ENCODE measurements at regions not wholly inside any gene's neighbourhood (a gene's known extent, or its start where the extent isn't known, plus 50 kb on each side); places are given as distances from the start of the nearest gene placed in this dataset.

DNA sequence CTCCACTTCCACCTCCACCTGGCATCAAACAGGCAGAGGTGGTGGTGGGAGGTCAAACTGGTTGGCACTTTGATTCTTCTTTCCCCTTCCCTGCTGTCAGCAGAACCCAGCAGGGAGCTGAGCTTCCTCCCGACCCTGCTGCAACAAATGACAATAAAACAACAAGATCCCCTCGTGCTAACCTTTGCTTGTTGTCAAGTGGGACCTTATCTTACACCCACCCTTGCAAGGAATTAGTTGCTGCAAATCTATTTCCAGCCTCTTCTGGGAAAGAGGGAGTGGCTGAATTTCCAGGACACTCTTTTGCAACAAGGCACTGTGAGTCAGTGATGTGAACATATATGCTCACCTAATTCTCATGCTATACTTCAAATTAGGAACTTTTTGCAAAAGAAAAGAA is 655.1 kb downstream of the DSC3 start:
- H3K4me3 Mint-ChIP-seq: no peak overlapping the region
- no peaks in the 10 kb centered on the region for H3K36me3 Mint-ChIP-seq
- no peaks in the 10 kb centered on the region for H3K4me1 Mint-ChIP-seq
- DNase-seq: no peak
- H3K27me3 Mint-ChIP-seq (ENCODE audit: low read depth in 3 of 3): no peaks in the 10 kb centered on the region
- peaks cover 8 to 38% (median 18%) of the 10 kb centered on the region in 6 donors for H3K9me3 Mint-ChIP-seq
- no peak overlapping the region for H3K27ac Mint-ChIP-seq

DNA sequence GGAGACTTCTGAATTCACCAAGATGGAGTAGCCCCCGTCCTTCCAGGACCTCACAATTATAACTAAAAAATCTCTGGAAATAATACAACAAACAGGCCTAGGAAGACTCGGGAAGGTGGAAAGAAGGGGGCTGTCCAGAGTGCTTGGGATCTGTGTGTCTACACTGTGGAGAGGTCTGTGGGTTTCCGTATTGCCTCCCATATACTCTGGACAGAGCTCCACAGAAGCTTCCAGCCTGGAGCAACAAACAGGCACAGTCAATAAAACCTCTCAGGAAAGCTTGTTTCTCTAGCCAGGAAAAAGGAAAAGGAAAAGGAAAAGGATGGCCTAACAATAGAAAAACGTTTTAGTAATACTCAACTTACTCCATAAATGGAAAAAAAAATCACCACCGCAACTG is 655.9 kb downstream of the DSC3 start:
- Mint-ChIP-seq H3K4me1 (no peaks in the 10 kb centered on the region), H3K27ac (no peak overlapping the region), H3K9me3 (peaks cover 8 to 45% (median 19%) of the 10 kb centered on the region in 6 donors), H3K36me3 (no peaks in the 10 kb centered on the region), H3K27me3 (ENCODE audit: low read depth in 3 of 3) (no peaks in the 10 kb centered on the region), H3K4me3 (no peak overlapping the region)
- DNase-seq: no peak

DNA sequence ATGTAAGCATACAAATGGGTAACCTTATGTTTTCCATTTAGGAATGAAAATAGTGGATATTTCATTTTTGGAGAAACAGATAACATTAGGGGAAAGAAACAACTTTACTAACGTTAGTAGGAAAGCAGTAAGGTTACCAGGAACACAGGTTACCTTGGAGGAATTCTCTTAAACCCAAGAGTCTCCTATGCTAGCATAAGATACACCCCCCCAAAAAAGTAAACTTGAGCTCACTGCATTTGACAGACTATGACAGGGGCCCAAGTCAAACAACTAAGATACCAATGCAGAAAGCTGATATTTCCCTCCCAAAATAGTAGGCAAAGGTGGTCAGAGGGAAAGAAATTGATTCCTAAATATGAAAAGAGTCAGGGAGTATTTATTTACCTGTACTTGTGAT is 656.9 kb downstream of the DSC3 start:
- no peaks in the 10 kb centered on the region for H3K36me3 Mint-ChIP-seq
- no peaks in the 10 kb centered on the region for H3K27me3 Mint-ChIP-seq (ENCODE audit: low read depth in 3 of 3)
- DNase-seq: no peak
- H3K4me1 Mint-ChIP-seq: no peaks in the 10 kb centered on the region
- no peak overlapping the region for H3K4me3 Mint-ChIP-seq
- H3K9me3 Mint-ChIP-seq: peaks cover 10 to 52% (median 19%) of the 10 kb centered on the region in 6 donors
- H3K27ac Mint-ChIP-seq: no peak overlapping the region

DNA sequence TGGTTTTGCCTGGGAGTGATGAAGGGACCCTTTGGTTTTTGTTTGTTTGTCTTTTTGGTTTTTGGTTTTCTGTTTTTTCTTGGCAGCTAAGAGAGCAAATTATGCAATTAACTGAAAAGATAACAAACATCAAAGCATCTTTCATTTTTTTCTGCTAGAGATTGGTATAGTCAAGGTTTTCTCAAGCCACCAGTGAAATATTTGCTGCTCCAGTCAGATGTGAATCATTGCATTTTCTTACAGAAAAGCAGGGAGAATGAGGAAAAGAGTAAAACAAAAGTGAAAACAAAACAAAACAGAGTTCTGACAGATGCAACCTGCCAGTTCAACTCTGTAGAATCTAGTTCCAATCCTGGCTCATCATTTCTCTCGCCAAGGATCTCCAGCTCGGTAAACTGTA is 660.7 kb downstream of the DSC3 start:
- Mint-ChIP-seq H3K9me3 (peaks cover 9 to 56% (median 20%) of the 10 kb centered on the region in 6 donors), H3K27ac (no peak overlapping the region), H3K4me1 (no peaks in the 10 kb centered on the region), H3K27me3 (ENCODE audit: low read depth in 3 of 3) (peaks cover 0 to 2% (median 0%) of the 10 kb centered on the region in 3 donors), H3K4me3 (no peak overlapping the region), H3K36me3 (no peaks in the 10 kb centered on the region)
- DNase-seq: no peak

DNA sequence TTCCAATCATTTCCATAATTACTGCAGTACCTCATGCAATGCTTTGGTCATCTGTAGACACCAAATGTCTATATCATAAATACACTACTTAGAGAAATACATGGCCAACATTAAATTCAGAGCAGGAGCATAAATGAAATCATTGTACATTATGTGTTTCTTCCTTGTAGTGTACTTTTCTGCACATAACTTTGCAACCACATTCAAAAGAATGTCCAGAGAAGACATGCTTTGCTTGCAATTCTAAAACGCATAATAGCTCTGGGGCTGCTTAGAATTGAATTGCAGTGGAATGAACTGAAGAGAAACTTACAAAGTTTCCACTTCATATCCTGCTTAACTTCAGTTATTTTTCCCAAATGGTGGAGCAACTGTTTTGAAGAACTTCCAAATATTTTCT is 664.4 kb downstream of the DSC3 start:
- no peak for DNase-seq
- no peak overlapping the region for H3K4me3 Mint-ChIP-seq
- H3K27me3 Mint-ChIP-seq (ENCODE audit: low read depth in 3 of 3): peaks cover 0 to 2% (median 0%) of the 10 kb centered on the region in 3 donors
- H3K4me1 Mint-ChIP-seq: no peaks in the 10 kb centered on the region
- peaks cover 8 to 49% (median 15%) of the 10 kb centered on the region in 6 donors for H3K9me3 Mint-ChIP-seq
- H3K36me3 Mint-ChIP-seq: no peaks in the 10 kb centered on the region
- no peak overlapping the region for H3K27ac Mint-ChIP-seq

DNA sequence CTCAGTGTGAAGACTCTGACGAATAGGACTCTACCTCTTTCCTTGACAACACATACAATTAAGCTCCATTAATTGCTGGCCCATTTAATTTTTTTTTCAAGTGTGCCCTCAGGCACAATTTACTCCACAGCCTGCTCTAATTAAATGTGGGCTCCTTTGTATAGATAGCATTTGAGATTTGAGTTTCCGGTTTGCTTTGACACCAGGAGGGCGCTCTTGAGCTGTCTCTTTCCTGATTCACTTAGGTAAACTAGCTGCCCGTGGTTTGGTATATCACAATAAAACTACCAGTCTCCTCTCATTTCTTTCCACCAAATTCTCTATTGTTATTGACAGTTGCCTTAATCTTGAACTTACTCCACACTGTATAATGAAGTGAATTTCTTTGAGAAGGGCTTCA is 666.0 kb downstream of the DSC3 start:
- no peaks in the 10 kb centered on the region for H3K36me3 Mint-ChIP-seq

DNA sequence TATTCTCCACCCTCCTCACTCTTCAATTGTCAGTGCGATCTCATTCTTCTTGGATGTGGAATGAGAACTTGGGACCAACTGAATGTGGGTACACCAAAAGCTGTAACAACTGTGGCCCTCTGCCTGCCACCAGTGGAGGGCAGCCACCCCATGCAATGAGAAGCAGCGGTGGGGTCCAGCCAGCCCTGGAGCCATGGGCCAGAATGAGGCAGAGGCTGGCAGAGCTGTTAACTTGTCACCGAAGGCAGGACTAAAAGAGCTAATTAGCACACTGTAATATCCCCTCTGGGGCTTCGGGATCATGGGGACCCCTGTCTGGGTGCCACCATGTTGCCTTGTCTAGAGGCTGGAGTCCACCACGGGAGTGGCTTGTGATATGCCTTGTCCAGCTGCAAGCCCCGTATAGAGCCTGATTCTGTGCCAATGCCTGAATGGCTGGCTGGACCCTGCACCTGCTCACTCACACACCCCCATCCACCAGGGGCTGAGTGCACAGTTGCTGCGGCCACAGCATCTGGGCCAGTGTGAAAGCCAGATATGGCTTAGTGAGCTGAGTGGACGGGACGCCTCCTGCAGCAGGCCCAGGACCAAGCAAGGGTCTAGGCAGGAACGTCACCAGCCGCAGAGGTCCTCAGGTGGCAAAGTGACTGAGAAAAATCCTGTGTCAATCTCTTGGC is 680.5 kb downstream of the DSC3 start:
- H3K27me3 Mint-ChIP-seq (ENCODE audit: low read depth in 3 of 3): peaks cover 0 to 2% (median 2%) of the 10 kb centered on the region in 3 donors
- H3K4me3 Mint-ChIP-seq: no peak overlapping the region
- DNase-seq: no peak
- H3K36me3 Mint-ChIP-seq: no peaks in the 10 kb centered on the region
- peaks cover 0 to 27% (median 5%) of the 10 kb centered on the region in 6 donors for H3K9me3 Mint-ChIP-seq
- H3K27ac Mint-ChIP-seq: no peak overlapping the region
- H3K4me1 Mint-ChIP-seq: no peaks in the 10 kb centered on the region

More for the DNA sequence above, 666.0 kb downstream of the DSC3 start:
- peaks cover 6 to 36% (median 12%) of the 10 kb centered on the region in 6 donors for H3K9me3 Mint-ChIP-seq
- H3K27ac Mint-ChIP-seq: no peak overlapping the region
- no peaks in the 10 kb centered on the region for H3K4me1 Mint-ChIP-seq
- DNase-seq: no peak
- peaks cover 0 to 2% (median under 1%) of the 10 kb centered on the region in 3 donors for H3K27me3 Mint-ChIP-seq (ENCODE audit: low read depth in 3 of 3)
- H3K4me3 Mint-ChIP-seq: no peak overlapping the region

DNA sequence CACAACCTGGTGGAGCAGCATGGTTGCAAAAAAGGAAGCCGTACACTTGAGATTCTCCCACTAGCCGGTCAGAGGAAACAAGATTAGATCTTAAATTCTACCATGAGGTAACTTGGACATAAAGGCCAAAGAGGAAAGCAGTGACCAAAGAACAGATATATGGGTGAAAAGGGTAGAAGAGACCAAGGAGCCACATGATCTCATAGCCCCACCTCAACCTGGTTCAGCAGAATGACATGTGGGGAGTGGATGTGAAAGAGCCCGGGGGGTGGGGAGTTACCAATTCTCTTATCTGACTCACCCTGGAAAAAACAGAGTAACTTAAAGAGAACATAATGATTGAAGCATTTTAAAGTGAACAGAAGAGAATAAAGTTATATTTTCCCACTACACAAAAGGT is 683.0 kb downstream of the DSC3 start:
- Mint-ChIP-seq H3K4me3 (no peak overlapping the region), H3K9me3 (peaks cover 0 to 18% (median 5%) of the 10 kb centered on the region in 6 donors), H3K27ac (no peak overlapping the region), H3K27me3 (ENCODE audit: low read depth in 3 of 3) (peaks cover 0 to 2% (median 2%) of the 10 kb centered on the region in 3 donors), H3K36me3 (no peaks in the 10 kb centered on the region), H3K4me1 (no peaks in the 10 kb centered on the region)
- no peak for DNase-seq

DNA sequence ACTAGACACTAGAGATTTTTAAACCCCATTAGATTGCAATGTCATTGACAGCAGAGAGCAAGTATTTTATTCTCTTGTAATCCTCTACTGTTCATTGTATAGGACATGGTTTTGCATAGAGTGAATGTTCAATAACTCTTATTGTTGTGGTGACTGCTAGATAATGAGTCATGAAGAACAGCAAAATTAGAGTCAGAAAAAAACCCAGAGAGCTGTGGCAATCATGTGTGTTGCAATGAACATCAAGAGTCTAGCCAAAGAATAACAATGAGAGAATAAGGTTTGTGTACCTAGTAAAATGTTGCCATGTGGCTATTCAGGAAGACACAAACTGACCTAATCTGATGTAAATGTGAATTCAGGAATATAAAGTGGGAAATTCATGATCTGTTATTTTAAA is 684.0 kb downstream of the DSC3 start:
- DNase-seq: no peak
- H3K4me3 Mint-ChIP-seq: no peak overlapping the region
- peaks cover 0 to 10% (median 5%) of the 10 kb centered on the region in 6 donors for H3K9me3 Mint-ChIP-seq
- peaks cover 0 to 2% (median under 1%) of the 10 kb centered on the region in 3 donors for H3K27me3 Mint-ChIP-seq (ENCODE audit: low read depth in 3 of 3)
- H3K4me1 Mint-ChIP-seq: no peaks in the 10 kb centered on the region
- no peaks in the 10 kb centered on the region for H3K36me3 Mint-ChIP-seq
- no peak overlapping the region for H3K27ac Mint-ChIP-seq

DNA sequence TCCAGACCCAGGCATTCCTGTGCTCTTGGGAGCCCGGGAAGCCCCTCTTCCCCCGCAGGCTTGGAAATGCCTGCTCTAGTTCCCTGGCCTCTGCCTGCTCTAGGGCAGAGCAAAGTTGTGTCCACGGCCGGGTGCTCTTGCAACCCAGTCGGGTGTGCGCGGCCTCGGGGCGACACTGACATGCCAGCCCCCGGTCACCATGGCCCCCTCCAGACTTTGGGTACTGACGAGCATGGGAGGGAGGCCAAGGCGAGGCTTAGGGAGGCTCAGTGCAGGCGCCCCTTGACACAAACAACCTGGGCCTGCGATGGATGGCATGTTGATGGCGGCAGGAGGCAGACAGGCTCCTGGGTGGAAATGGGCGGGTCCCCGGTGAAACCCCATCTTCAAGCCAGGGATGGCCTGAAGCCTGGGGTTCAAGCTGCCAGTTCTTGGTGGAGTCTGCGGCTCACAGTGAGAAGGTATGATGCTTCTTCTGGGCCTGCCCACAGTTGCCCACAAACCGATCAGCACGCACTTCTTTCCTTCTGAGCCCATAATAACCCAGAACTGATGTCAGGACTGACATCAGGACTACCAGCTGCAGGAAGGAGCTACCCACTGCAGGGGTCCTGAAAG is 689.9 kb downstream of the DSC3 start:
- Mint-ChIP-seq H3K27me3 (ENCODE audit: low read depth in 3 of 3) (peaks cover 0 to 4% (median 0%) of the 10 kb centered on the region in 3 donors), H3K4me3 (no peak overlapping the region), H3K9me3 (peaks cover 2 to 17% (median 9%) of the 10 kb centered on the region in 6 donors), H3K27ac (no peak overlapping the region), H3K4me1 (no peaks in the 10 kb centered on the region), H3K36me3 (peaks cover 0 to 6% (median 0%) of the 10 kb centered on the region in 3 donors)
- no peak for DNase-seq

DNA sequence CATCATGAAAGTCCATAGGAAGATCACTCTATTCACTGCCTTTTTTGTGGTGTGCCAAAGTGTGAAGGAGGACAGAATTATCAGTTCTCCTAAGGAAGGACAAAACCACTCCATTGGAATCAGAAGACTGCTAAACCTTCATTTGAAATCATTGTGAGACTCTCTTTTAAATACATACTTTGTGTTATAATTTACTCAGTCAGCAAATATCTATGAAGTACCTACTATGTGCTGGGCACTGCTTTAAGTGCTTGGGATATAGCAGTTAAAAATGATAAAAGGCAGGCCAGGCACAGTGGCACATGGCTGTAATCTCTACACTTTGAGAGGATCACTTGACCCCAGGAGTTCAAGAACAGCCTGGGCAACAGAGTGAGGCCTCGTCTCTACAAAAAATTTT is 692.3 kb downstream of the DSC3 start:
- Mint-ChIP-seq H3K27ac (no peak overlapping the region), H3K9me3 (peaks cover 3 to 27% (median 14%) of the 10 kb centered on the region in 6 donors), H3K36me3 (peaks cover 0 to 6% (median 0%) of the 10 kb centered on the region in 3 donors), H3K4me1 (no peaks in the 10 kb centered on the region), H3K27me3 (ENCODE audit: low read depth in 3 of 3) (peaks cover 0 to 2% (median 0%) of the 10 kb centered on the region in 3 donors), H3K4me3 (no peak overlapping the region)
- no peak for DNase-seq

DNA sequence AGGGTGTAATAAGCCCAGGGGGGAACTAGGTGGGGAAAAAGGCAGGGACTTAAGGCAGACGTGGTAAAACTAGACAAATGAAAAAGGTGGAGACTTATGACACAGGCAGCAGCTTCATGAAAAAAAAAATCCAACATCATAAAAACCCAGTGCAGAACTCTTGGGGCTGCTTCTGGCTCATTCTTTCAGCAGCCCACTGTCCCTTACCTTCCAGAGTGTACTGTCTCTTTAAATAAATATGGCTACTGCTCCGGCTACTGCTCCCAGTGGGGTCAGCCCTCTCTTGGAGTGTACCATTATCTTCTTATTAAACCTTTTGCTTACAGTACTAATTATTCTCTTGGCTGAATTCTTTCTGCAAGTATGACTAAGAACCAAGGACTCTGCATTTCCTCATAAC is 699.5 kb downstream of the DSC3 start:
- Mint-ChIP-seq H3K36me3 (peaks cover 0 to 2% (median 0%) of the 10 kb centered on the region in 3 donors), H3K4me1 (no peaks in the 10 kb centered on the region), H3K4me3 (no peak overlapping the region), H3K9me3 (peaks cover 0 to 11% (median 10%) of the 10 kb centered on the region in 6 donors), H3K27me3 (ENCODE audit: low read depth in 3 of 3) (no peaks in the 10 kb centered on the region), H3K27ac (no peak overlapping the region)
- no peak for DNase-seq

DNA sequence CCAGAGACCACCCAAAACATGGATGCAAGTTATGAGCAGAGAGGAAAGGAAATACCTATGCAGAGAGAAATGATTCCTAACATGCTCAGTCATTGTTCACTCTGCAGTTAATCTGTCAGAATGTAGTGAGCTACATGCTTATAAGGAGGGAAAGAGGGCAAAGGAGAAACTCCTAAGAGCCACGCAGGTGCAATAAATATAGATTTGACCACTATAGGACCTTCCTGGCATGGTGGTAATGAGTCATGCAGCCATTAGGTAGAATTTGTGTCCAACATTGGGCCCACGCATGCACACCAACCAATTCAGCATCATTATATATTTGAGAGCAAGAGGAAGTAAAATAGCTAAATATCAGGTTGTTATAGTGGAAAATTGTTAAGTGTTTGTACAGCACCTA is 699.9 kb downstream of the DSC3 start:
- Mint-ChIP-seq H3K4me1 (no peaks in the 10 kb centered on the region), H3K27me3 (ENCODE audit: low read depth in 3 of 3) (no peaks in the 10 kb centered on the region), H3K4me3 (no peak overlapping the region), H3K27ac (no peak overlapping the region), H3K36me3 (no peaks in the 10 kb centered on the region), H3K9me3 (peaks cover 0 to 11% (median 9%) of the 10 kb centered on the region in 6 donors)
- no peak for DNase-seq

DNA sequence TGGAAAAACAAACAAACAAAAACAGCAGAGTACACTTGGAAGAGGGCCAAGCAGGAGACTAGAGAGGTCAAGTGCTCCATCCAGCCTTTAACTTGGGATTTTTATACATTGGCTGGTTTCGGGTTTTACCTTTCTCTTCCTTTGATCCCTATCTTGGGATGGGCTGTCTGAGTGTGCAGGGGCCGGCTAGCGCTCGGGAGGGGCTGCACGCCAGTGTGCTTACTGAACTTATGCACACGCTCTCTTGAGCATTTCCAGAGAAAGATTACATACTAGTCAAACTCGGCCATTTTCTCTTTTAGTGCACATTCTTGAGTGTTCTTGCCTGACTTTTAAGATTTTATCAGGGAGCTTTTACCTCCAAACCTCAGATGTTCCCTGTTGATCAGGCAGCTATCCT is 707.8 kb downstream of the DSC3 start:
- peaks cover 6 to 24% (median 15%) of the 10 kb centered on the region in 6 donors for H3K9me3 Mint-ChIP-seq
- H3K27ac Mint-ChIP-seq: no peak overlapping the region
- no peaks in the 10 kb centered on the region for H3K36me3 Mint-ChIP-seq
- H3K4me3 Mint-ChIP-seq: no peak overlapping the region
- no peak for DNase-seq
- no peaks in the 10 kb centered on the region for H3K27me3 Mint-ChIP-seq (ENCODE audit: low read depth in 3 of 3)
- no peaks in the 10 kb centered on the region for H3K4me1 Mint-ChIP-seq
